GM23338 (cell line): ENCODE measurements at regions not wholly inside any gene's neighbourhood (a gene's known extent, or its start where the extent isn't known, plus 50 kb on each side); places are given as distances from the start of the nearest gene placed in this dataset.

Experiments used
- ATAC-seq: fragments of 200-7000 bp; cut with Tn5 transposase; 3 replicates; pipeline ENCODE4 v1.9.1; 2020
- DNase-seq: peaks from one replicate; pipeline ENCODE4 v3.0.0-alpha.2; 2015; ENCODE audit warnings: low spot score
- H2AFZ ChIP-seq: fragments of 200-600 bp; sonication (generic); 2 replicates; pipeline ENCODE4 v1.8.0; 2016; ENCODE audit warnings: antibody characterized with exemption, mild to moderate bottlenecking, moderate library complexity
- H3F3A ChIP-seq: fragments of 200-600 bp; sonication (generic); replicated peaks from 2 replicates; pipeline ENCODE4 v1.8.0; 2017; ENCODE audit warnings: antibody characterized with exemption, mixed run types, low read depth
- H3K27ac ChIP-seq: fragments of 200-600 bp; sonication (generic); 2 replicates; pipeline ENCODE4 v1.6.1; 2016; ENCODE audit warnings: low read depth
- H3K27me3 ChIP-seq: fragments of 200-600 bp; sonication (generic); 2 replicates; pipeline ENCODE4 v1.8.0; 2016; ENCODE audit warnings: mild to moderate bottlenecking, mixed run types, moderate library complexity; ENCODE audit not compliant: insufficient read depth
- H3K36me3 ChIP-seq: fragments of 200-600 bp; sonication (generic); 2 replicates; pipeline ENCODE4 v1.8.0; 2016; ENCODE audit warnings: mild to moderate bottlenecking; ENCODE audit not compliant: insufficient read depth
- H3K4me1 ChIP-seq: fragments of 200-600 bp; sonication (generic); 2 replicates; pipeline ENCODE4 v1.8.0; 2016; ENCODE audit warnings: mild to moderate bottlenecking, moderate library complexity; ENCODE audit not compliant: insufficient read depth
- H3K4me2 ChIP-seq: fragments of 200-600 bp; sonication (generic); 2 replicates; pipeline ENCODE4 v1.7.1; 2017; ENCODE audit warnings: mixed run types
- H3K4me3 ChIP-seq: fragments of 200-600 bp; sonication (generic); 2 replicates; pipeline ENCODE4 v1.6.1; 2016; ENCODE audit warnings: mixed run types
- H3K79me2 ChIP-seq: fragments of 200-600 bp; sonication (generic); replicated peaks from 2 replicates; pipeline ENCODE4 v1.8.0; 2017; ENCODE audit warnings: mild to moderate bottlenecking; ENCODE audit not compliant: insufficient read depth
- H3K9me2 ChIP-seq: fragments of 200-600 bp; sonication (generic); 2 replicates; pipeline ENCODE4 v1.8.0; 2017; ENCODE audit not compliant: insufficient read depth
- H4K20me1 ChIP-seq: fragments of 200-600 bp; sonication (generic); replicated peaks from 2 replicates; pipeline ENCODE4 v1.8.0; 2017; ENCODE audit warnings: mild to moderate bottlenecking; ENCODE audit not compliant: insufficient read depth
- H3K27ac Mint-ChIP-seq: 2 replicates; pipeline ENCODE4 v1.8.0; 2020; ENCODE audit warnings: inconsistent platforms, mild to moderate bottlenecking, moderate library complexity, mixed read lengths
- H3K27me3 Mint-ChIP-seq: 3 replicates; pipeline ENCODE4 v1.8.0; 2022; ENCODE audit warnings: low read depth, mild to moderate bottlenecking, moderate library complexity, mixed read lengths, inconsistent platforms; ENCODE audit not compliant: insufficient read depth, poor library complexity
- H3K36me3 Mint-ChIP-seq: 3 replicates; pipeline ENCODE4 v1.8.0; 2021; ENCODE audit warnings: low read depth, mild to moderate bottlenecking, inconsistent platforms, moderate library complexity, mixed read lengths
- H3K4me1 Mint-ChIP-seq: 3 replicates; pipeline ENCODE4 v1.8.0; 2020; ENCODE audit warnings: mild to moderate bottlenecking, inconsistent platforms, mixed read lengths
- H3K4me3 Mint-ChIP-seq: 3 replicates; pipeline ENCODE4 v1.8.0; 2021; ENCODE audit warnings: moderate library complexity, mild to moderate bottlenecking, inconsistent platforms, mixed read lengths
- H3K9me3 Mint-ChIP-seq: 3 replicates; pipeline ENCODE4 v1.8.0; 2020; ENCODE audit warnings: moderate library complexity, mild to moderate bottlenecking, inconsistent platforms, mixed read lengths
- CREB1 ChIP-seq: fragments of 250-450 bp; sonication (Bioruptor Pico); IDR thresholded peaks from 2 replicates; pipeline ENCODE4 v1.5.0; 2020; ENCODE audit warnings: low read depth, mild to moderate bottlenecking, moderate library complexity
- ETS1 ChIP-seq: IDR thresholded peaks from 2 replicates; pipeline ENCODE4 v1.6.1; 2016; ENCODE audit warnings: antibody characterized with exemption
- EZH2 ChIP-seq: fragments of 200-600 bp; sonication (generic); IDR thresholded peaks from one replicate; pipeline ENCODE4 v1.8.0; 2017; ENCODE audit warnings: antibody characterized with exemption, mild to moderate bottlenecking, low read depth; ENCODE audit not compliant: unreplicated experiment
- JUNB ChIP-seq: IDR thresholded peaks from one replicate; pipeline ENCODE4 v1.6.1; 2016; ENCODE audit warnings: antibody characterized with exemption; ENCODE audit not compliant: unreplicated experiment
- NANOG ChIP-seq: IDR thresholded peaks from 2 replicates; pipeline ENCODE4 v1.6.1; 2016; ENCODE audit warnings: antibody characterized with exemption, borderline replicate concordance
- POLR2AphosphoS5 ChIP-seq: IDR thresholded peaks from 2 replicates; pipeline ENCODE4 v1.6.1; 2016; ENCODE audit warnings: antibody characterized with exemption, low read depth
- REST ChIP-seq: IDR thresholded peaks from one replicate; pipeline ENCODE4 v1.6.1; 2018; ENCODE audit warnings: antibody characterized with exemption; ENCODE audit not compliant: unreplicated experiment
- STAT1 ChIP-seq: IDR thresholded peaks from one replicate; pipeline ENCODE4 v1.6.1; 2016; ENCODE audit warnings: antibody characterized with exemption; ENCODE audit not compliant: unreplicated experiment
- ZNF331 ChIP-seq: fragments of 250-450 bp; sonication (Bioruptor Pico); IDR thresholded peaks from 2 replicates; pipeline ENCODE4 v1.5.0; 2020; ENCODE audit warnings: low read depth, mild to moderate bottlenecking, moderate library complexity

GRCh38 chr2:195106681-195107380, 550.2 kb upstream of the SLC39A10 start:
- H3K4me3 ChIP-seq: no peak overlapping the region
- no peaks in the 10 kb centered on the region for H3K9me3 Mint-ChIP-seq

More at GRCh38 chr2:195106681-195107380, 550.2 kb upstream of the SLC39A10 start:
- ATAC-seq: no peak
- no peak overlapping the region for H3K4me2 ChIP-seq
- no peaks in the 10 kb centered on the region for H4K20me1 ChIP-seq
- no peaks in the 10 kb centered on the region for H3K36me3 ChIP-seq
- no peak overlapping the region for H3K27ac Mint-ChIP-seq
- no peaks in the 10 kb centered on the region for H3K79me2 ChIP-seq
- no peak overlapping the region for H3K4me3 Mint-ChIP-seq
- H3K4me1 ChIP-seq: no peaks in the 10 kb centered on the region
- H3K27me3 ChIP-seq: no peaks in the 10 kb centered on the region
- no peaks in the 10 kb centered on the region for H3K4me1 Mint-ChIP-seq
- TF ChIP-seq REST: no peak
- TF ChIP-seq NANOG: no peak
- no peak for TF ChIP-seq CREB1
- no peak for TF ChIP-seq STAT1
- no peak for TF ChIP-seq ETS1
- no peak for TF ChIP-seq JUNB
- TF ChIP-seq POLR2AphosphoS5: no peak
- TF ChIP-seq ZNF331 (CRISPR knock-in tag): no peak
- no peak for TF ChIP-seq EZH2
- no peaks in the 10 kb centered on the region for H3K9me2 ChIP-seq
- H3K27me3 Mint-ChIP-seq: no peaks in the 10 kb centered on the region
- DNase-seq: no peak
- H3K27ac ChIP-seq: no peak overlapping the region
- H3K36me3 Mint-ChIP-seq: no peaks in the 10 kb centered on the region
- H2AFZ ChIP-seq: no peak overlapping the region
- no peaks in the 10 kb centered on the region for H3F3A ChIP-seq
